ENCODE measurements at regions not wholly inside any gene's neighbourhood (a gene's known extent, or its start where the extent isn't known, plus 50 kb on each side); places are given as distances from the start of the nearest gene placed in this dataset.
A peak's percentile ranks its signal among the peaks of the same experiment; 100 is the strongest.
"Not testable (repeated sequence)": the region's sequence is repeated elsewhere in the genome, so short reads cannot be mapped to it uniquely, and the experiment has no call there.

GRCh38 chr12:107605293-107605692 is 80.3 kb upstream of the PWP1 start:
- no peak for ATAC-seq
- no peak for DNase-seq
- intact Hi-C loops (cut with DNase I, micrococcal nuclease): loop anchor here in 1 of 2 donors (5.0 kb wide), 1 partner anchor 473 kb away; no protein-coding TSS in a partner anchor

GRCh38 chr12:107607464-107608392 is 77.9 kb upstream of the PWP1 start:
- peak; percentile 56 to 83 for DNase-seq
- intact Hi-C loops (cut with DNase I, micrococcal nuclease): loop anchor here (2.0 to 5.0 kb wide), 2 partner anchors 475 to 477 kb away; no protein-coding TSS in a partner anchor
- peak; percentile 64 for ATAC-seq

DNA sequence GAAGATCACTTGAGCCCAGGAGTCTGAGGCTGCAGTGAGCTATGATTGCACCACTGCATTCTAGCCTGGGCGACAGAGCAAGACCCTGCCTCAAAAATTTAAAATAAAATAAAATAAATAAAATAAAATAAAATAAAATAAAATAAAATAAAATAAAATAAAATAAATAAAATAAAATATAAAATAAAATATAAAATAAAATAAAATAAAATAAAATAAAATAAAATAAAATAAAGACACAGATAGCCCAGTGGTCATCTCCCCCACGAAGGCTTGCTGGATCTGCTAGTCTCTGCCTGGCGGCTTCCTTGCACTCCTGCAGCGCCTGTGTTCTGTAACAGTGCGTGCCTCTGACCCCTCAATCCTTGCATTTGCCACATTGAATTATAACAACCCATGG is 76.8 kb upstream of the PWP1 start:
- ATAC-seq, DNase-seq: not testable (repeated sequence)
- intact Hi-C loops (cut with DNase I, micrococcal nuclease): loop anchor here in 1 of 2 donors (5.0 kb wide), 1 partner anchor 476 kb away; no protein-coding TSS in a partner anchor

- ATAC-seq (no peak), DNase-seq (peak in 1 of 2 donors; percentile 6)
- intact Hi-C loops (cut with DNase I, micrococcal nuclease): no loop called here
Observed at GRCh38 chr12:107610021-107610859, 75.4 kb upstream of the PWP1 start.

DNA sequence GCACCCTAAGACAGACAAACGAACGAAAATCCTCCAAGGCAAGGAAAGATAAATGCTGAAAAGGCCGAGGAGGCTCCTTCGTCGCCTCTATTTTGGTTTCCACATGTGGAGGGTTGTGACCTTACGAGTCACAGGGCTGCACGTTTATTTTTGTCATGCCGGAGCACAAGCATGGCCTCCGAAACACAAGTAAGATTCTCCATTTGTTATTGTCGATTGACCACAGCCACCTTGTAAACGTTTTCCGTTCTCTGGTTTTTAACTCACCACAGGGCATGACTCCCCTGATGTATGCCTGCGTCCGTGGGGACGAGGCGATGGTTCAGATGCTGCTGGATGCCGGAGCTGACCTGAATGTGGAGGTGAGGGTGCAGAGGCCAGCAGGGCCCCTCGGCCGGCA is 73.1 kb upstream of the PWP1 start:
- DNase-seq (no peak), ATAC-seq (no peak)
- intact Hi-C loops (cut with DNase I, micrococcal nuclease): no loop called here

- intact Hi-C loops (cut with DNase I, micrococcal nuclease): no loop called here
- ATAC-seq (no peak), DNase-seq (no peak)
Observed at GRCh38 chr12:107616941-107617340, 68.7 kb upstream of the PWP1 start.

- ATAC-seq (no peak), DNase-seq (no peak)
- intact Hi-C loops (cut with DNase I, micrococcal nuclease): no loop called here
Observed at GRCh38 chr12:107618106-107618505, 67.5 kb upstream of the PWP1 start.

DNA sequence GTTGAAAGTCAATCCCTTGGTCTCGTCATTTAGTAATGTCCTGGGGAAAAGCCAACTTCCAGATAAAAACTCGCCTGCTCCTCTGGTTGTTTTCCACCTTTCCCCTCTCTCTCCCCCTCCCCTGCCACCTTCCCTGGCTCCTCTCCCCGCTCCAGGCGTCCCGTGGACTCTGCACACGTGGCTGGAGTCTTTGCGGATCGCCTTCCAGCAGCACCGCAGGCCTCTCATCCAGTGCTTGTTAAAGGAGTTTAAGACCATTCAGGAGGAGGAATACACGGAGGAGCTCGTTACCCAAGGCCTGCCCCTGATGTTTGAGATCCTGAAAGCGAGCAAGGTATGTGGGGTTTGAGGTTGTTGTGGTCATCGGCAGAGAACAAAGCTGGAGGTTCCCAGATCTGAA is 65.8 kb upstream of the PWP1 start:
- no peak for ATAC-seq
- intact Hi-C loops (cut with DNase I, micrococcal nuclease): no loop called here
- DNase-seq: no peak

DNA sequence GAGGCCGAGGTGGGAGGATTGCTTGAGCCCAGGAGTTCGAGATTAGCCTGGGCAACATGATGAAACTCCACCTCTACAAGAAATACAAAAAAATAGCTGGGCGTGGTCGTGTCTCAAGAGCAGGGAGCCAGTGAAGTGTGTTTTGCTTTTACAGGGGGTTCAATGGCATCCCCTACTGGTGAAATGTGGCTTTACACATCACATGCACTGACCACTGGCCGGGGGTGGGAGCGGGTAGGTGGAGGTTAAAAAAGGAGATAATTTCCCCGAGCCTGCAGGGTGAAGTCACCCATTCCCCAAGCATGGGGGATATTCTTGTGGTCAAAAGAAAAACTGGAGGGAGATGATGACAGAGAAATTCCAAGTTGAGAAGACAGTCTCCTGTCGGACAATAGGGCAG is 63.6 kb upstream of the PWP1 start:
- DNase-seq (no peak), ATAC-seq (no peak)
- intact Hi-C loops (cut with DNase I, micrococcal nuclease): no loop called here

DNA sequence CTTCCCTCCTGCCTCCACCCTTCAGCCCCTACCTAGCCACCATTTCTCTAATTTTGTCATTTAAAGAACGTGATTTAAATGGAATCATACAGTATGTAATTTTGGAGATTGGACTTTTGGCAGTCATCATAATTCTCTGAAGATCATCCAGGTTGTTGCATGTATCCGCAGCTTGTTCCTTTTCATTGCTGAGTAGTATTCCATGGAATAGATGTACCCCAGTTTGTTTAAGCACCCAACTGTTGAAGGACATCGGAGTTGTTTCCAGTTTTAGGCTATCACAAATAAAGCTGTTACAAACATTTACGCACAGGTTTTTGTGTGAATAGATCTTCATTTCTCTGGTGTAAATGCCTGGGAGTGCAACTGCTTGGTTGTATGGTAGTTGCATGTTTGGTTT is 61.1 kb upstream of the PWP1 start:
- intact Hi-C loops (cut with DNase I, micrococcal nuclease): no loop called here
- ATAC-seq: no peak
- no peak for DNase-seq

GRCh38 chr12:107631715-107632114 is 53.9 kb upstream of the PWP1 start:
- DNase-seq (no peak), ATAC-seq (no peak)
- intact Hi-C loops (cut with DNase I, micrococcal nuclease): no loop called here

DNA sequence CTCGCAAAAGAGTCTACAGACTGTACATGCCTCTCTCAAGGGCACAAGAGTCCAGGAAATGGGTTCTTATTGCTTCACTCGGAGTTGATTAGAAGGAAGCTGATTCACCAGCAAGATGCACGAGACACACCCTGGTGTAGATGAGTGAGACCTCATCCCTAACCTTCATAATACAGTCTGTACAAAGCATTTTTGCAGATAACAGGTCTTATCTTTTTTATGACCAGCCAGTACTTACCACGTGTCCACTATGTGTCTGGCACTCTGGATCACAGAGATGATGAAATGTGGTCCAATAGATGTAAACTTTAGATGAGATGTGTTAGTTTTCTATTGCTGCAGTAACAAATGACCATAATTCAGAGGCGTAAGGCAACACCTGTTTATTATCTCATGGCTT is 53.4 kb upstream of the PWP1 start:
- no peak for DNase-seq
- intact Hi-C loops (cut with DNase I, micrococcal nuclease): no loop called here

GRCh38 chr12:107634530-107634929 is 51.1 kb upstream of the PWP1 start:
- intact Hi-C loops (cut with DNase I, micrococcal nuclease): no loop called here
- DNase-seq: no peak

More for the DNA sequence above, 53.4 kb upstream of the PWP1 start:
- no peak for ATAC-seq

DNA sequence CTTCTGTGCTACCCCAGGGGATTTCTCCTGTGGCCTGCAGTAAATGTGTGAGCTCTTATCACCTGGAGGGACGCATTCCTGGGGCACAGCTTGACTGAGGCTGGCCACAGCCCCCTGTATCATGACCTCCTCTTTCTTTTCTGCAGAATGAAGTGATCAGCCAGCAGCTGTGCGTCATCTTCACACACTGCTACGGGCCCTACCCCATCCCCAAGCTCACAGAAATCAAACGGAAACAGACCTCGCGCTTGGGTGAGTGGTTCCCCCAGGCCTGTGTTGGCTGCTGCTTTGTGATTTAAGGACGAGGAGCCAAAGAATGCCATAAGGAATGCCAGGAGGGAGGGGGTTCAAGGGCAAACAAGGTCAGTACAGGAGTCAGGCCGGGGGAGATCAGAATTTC is 50.5 kb upstream of the PWP1 start:
- intact Hi-C loops (cut with DNase I, micrococcal nuclease): no loop called here
- DNase-seq (no peak), ATAC-seq (no peak)

More at GRCh38 chr12:107634530-107634929, 51.1 kb upstream of the PWP1 start:
- no peak for ATAC-seq
